Dedifferentiated amniotic fluid mesenchymal stem cell (primary cell): ENCODE measurements at regions not wholly inside any gene's neighbourhood (a gene's known extent, or its start where the extent isn't known, plus 50 kb on each side); places are given as distances from the start of the nearest gene placed in this dataset.
"Not testable (repeated sequence)": the region's sequence is repeated elsewhere in the genome, so short reads cannot be mapped to it uniquely, and the experiment has no call there.

Experiments used
- DNase-seq: peaks from one replicate; pipeline ENCODE4 v3.0.0-alpha.2; 2016; ENCODE audit errors: extremely low spot score

- no peak for DNase-seq
Observed at GRCh38 chr11:15653191-15653710, 538.5 kb downstream of the INSC start.

- no peak for DNase-seq
Observed at GRCh38 chr11:15654451-15654850, 539.7 kb downstream of the INSC start.

GRCh38 chr11:15655552-15655951, 540.8 kb downstream of the INSC start:
- DNase-seq, result no peak

- no peak for DNase-seq
Observed at GRCh38 chr11:15657264-15657663, 542.5 kb downstream of the INSC start.

GRCh38 chr11:15660496-15660895, 545.8 kb downstream of the INSC start:
- no peak for DNase-seq

GRCh38 chr11:15662285-15662684, 547.6 kb downstream of the INSC start:
- DNase-seq, result no peak

GRCh38 chr11:15663777-15664218, 549.1 kb downstream of the INSC start:
- peak; percentile 55 for DNase-seq

- DNase-seq, result no peak
Observed at GRCh38 chr11:15665368-15665871, 550.7 kb downstream of the INSC start.

GRCh38 chr11:15667127-15667725, 552.5 kb downstream of the INSC start:
- no peak for DNase-seq

- no peak for DNase-seq
Observed at GRCh38 chr11:15668718-15669117, 554.0 kb downstream of the INSC start.

GRCh38 chr11:15670520-15671070, 555.9 kb downstream of the INSC start:
- DNase-seq, result no peak

- no peak for DNase-seq
Observed at GRCh38 chr11:15671216-15671615, 556.5 kb downstream of the INSC start.

- DNase-seq, result no peak
Observed at GRCh38 chr11:15672825-15673224, 558.1 kb downstream of the INSC start.

- DNase-seq, result no peak
Observed at GRCh38 chr11:15673408-15673831, 558.7 kb downstream of the INSC start.

- DNase-seq, result no peak
Observed at GRCh38 chr11:15674756-15675155, 560.0 kb downstream of the INSC start.

- DNase-seq, result no peak
Observed at GRCh38 chr11:15675683-15676082, 561.0 kb downstream of the INSC start.

GRCh38 chr11:15677181-15677580, 562.5 kb downstream of the INSC start:
- no peak for DNase-seq

GRCh38 chr11:15683528-15683927, 568.8 kb downstream of the INSC start:
- DNase-seq, result no peak

GRCh38 chr11:15685306-15685705, 570.6 kb downstream of the INSC start:
- no peak for DNase-seq

- DNase-seq, result not testable (repeated sequence)
Observed at GRCh38 chr11:15686259-15686658, 571.5 kb downstream of the INSC start.

- no peak for DNase-seq
Observed at GRCh38 chr11:15687342-15687741, 572.6 kb downstream of the INSC start.

GRCh38 chr11:15688351-15688792, 573.6 kb downstream of the INSC start:
- no peak for DNase-seq

- no peak for DNase-seq
Observed at GRCh38 chr11:15690320-15690719, 575.6 kb downstream of the INSC start.
